ENCODE measurements at regions not wholly inside any gene's neighbourhood (a gene's known extent, or its start where the extent isn't known, plus 50 kb on each side); places are given as distances from the start of the nearest gene placed in this dataset. TPM values are rescaled to one million over a fixed set of nuclear protein-coding genes. Genes with fewer than 3 reads are reported as not detected.

DNA sequence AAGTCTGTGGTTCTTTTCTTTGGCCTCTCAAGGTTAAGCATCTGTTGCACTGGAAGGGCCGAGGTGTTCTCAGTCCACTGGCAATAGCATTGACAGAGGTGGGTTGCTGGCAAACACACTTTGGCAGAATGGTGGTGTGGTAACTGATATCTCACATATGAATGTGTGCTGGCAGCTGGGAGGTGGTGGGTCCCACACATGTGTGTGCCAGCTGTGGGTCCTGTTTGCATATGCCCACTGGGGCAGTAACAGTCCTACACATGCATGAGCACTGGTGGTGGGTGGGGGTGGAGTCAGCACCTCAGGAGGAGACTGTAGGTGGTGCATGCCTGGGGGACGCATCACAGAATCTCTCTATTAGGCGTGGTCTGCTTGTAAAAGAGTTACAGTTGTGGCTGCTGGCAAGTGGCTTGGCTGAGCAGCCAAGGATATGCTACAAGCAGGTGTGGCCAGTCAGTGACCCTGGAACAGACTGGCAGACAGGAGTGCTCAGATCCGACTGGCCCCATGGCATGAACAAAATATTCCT is 934.3 kb downstream of the GRIK2 start:
- H3K27ac ChIP-seq, result no peak overlapping the region
- intact Hi-C loops (cut with DNase I), result no loop called here
- H3K27me3 ChIP-seq, result no peaks in the 10 kb centered on the region
- H3K4me1 ChIP-seq, result no peaks in the 10 kb centered on the region
- no peaks in the 10 kb centered on the region for H3K36me3 ChIP-seq
- DNase-seq (ENCODE audit: extremely low spot score in 2 of 2), result no peak
- H3K9me3 ChIP-seq, result no peaks in the 10 kb centered on the region
- TF ChIP-seq CTCF (IDR thresholded peaks at IDR 0.05) (no peak), POLR2A (IDR thresholded peaks at IDR 0.05) (no peak), POLR2AphosphoS5 (IDR thresholded peaks at IDR 0.05; ENCODE audit: insufficient read depth in 1 of 2, low read depth in 1 of 2) (no peak)
- no peak overlapping the region for H3K4me3 ChIP-seq

GRCh38 chr6:102313699-102314098 is 920.2 kb downstream of the GRIK2 start:
- intact Hi-C loops (cut with DNase I), result no loop called here
- no peaks in the 10 kb centered on the region for H3K4me1 ChIP-seq
- DNase-seq (ENCODE audit: extremely low spot score in 2 of 2), result no peak
- H3K36me3 ChIP-seq, result no peaks in the 10 kb centered on the region
- no peak overlapping the region for H3K4me3 ChIP-seq
- H3K27me3 ChIP-seq, result no peaks in the 10 kb centered on the region
- TF ChIP-seq CTCF (IDR thresholded peaks at IDR 0.05) (no peak), POLR2A (IDR thresholded peaks at IDR 0.05) (no peak), POLR2AphosphoS5 (IDR thresholded peaks at IDR 0.05; ENCODE audit: insufficient read depth in 1 of 2, low read depth in 1 of 2) (no peak)
- no peak overlapping the region for H3K27ac ChIP-seq
- no peaks in the 10 kb centered on the region for H3K9me3 ChIP-seq

DNA sequence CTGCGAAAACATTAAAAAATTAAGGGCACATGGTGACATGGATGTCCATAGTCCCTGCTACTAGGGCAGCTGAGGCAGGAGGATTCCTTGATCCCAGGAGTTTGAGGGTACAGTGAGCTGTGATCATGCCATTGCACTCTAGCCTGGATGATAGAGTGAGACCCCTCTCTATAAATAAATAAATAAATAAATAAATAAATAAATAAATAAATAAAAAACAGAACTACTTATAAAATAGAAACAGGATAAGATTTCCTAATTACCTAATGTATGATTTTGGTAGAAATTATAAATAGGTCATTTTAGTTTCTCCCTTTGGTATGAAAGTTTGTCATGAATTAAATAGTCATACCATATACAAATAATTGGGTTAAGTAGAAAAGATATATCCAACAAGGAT is 916.2 kb downstream of the GRIK2 start:
- H3K27ac ChIP-seq, result no peak overlapping the region
- no peak for DNase-seq (ENCODE audit: extremely low spot score in 2 of 2)
- TF ChIP-seq POLR2A (IDR thresholded peaks at IDR 0.05) (no peak), CTCF (IDR thresholded peaks at IDR 0.05) (no peak), POLR2AphosphoS5 (IDR thresholded peaks at IDR 0.05; ENCODE audit: insufficient read depth in 1 of 2, low read depth in 1 of 2) (no peak)
- H3K27me3 ChIP-seq, result no peaks in the 10 kb centered on the region
- H3K36me3 ChIP-seq, result no peaks in the 10 kb centered on the region
- H3K4me3 ChIP-seq, result no peak overlapping the region
- no peaks in the 10 kb centered on the region for H3K4me1 ChIP-seq
- H3K9me3 ChIP-seq, result no peaks in the 10 kb centered on the region
- intact Hi-C loops (cut with DNase I), result no loop called here

- Histone ChIP-seq H3K27ac (no peak overlapping the region), H3K27me3 (no peaks in the 10 kb centered on the region), H3K36me3 (no peaks in the 10 kb centered on the region), H3K4me3 (no peak overlapping the region), H3K4me1 (no peaks in the 10 kb centered on the region), H3K9me3 (no peaks in the 10 kb centered on the region)
- no peak for DNase-seq (ENCODE audit: extremely low spot score in 2 of 2)
- intact Hi-C loops (cut with DNase I), result no loop called here
- TF ChIP-seq POLR2A (IDR thresholded peaks at IDR 0.05), result no peak
- no peak for TF ChIP-seq CTCF (IDR thresholded peaks at IDR 0.05)
- no peak for TF ChIP-seq POLR2AphosphoS5 (IDR thresholded peaks at IDR 0.05; ENCODE audit: insufficient read depth in 1 of 2, low read depth in 1 of 2)
Observed at GRCh38 chr6:102300350-102300749, 906.8 kb downstream of the GRIK2 start.

- Histone ChIP-seq H3K36me3 (no peaks in the 10 kb centered on the region), H3K27me3 (no peaks in the 10 kb centered on the region), H3K27ac (no peak overlapping the region), H3K4me3 (no peak overlapping the region), H3K4me1 (no peaks in the 10 kb centered on the region), H3K9me3 (no peaks in the 10 kb centered on the region)
- intact Hi-C loops (cut with DNase I), result no loop called here
- no peak for DNase-seq (ENCODE audit: extremely low spot score in 2 of 2)
- no peak for TF ChIP-seq CTCF (IDR thresholded peaks at IDR 0.05)
- TF ChIP-seq POLR2AphosphoS5 (IDR thresholded peaks at IDR 0.05; ENCODE audit: insufficient read depth in 1 of 2, low read depth in 1 of 2), result no peak
- no peak for TF ChIP-seq POLR2A (IDR thresholded peaks at IDR 0.05)
Observed at GRCh38 chr6:102298051-102298450, 904.5 kb downstream of the GRIK2 start.

Small RNA genes in the stretch of these regions (small RNA-seq; reads per million reads assigned to genes)
- not detected for gene RF00438
